GM21515 (cell line): ENCODE measurements at regions not wholly inside any gene's neighbourhood (a gene's known extent, or its start where the extent isn't known, plus 50 kb on each side); places are given as distances from the start of the nearest gene placed in this dataset.

ENCODE experiments used
- ATAC-seq: cut with Tn5 transposase; IDR thresholded peaks from one replicate; pipeline ENCODE4 v1.9.1; 2021; ENCODE audit not compliant: unreplicated experiment

DNA sequence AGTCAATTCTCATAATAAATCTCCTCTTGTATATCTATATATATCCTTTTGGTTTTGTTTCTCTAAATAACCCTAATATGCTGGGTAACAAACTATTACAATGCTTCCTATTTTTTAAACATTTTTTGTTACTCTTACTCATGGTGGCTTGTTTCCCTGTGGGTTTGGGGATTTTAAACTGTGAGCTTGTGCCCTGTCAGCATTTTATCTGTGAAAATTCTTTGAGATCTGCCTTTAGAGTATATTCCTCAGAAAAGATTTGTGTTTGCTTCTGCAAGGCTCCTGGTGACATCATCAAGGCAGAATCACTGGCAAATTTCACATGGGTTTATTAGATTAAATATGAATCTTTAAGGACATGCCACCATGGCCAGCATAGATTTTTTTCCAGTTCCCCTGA, 273.6 kb downstream of the LRFN2 start:
- ATAC-seq: no peak

DNA sequence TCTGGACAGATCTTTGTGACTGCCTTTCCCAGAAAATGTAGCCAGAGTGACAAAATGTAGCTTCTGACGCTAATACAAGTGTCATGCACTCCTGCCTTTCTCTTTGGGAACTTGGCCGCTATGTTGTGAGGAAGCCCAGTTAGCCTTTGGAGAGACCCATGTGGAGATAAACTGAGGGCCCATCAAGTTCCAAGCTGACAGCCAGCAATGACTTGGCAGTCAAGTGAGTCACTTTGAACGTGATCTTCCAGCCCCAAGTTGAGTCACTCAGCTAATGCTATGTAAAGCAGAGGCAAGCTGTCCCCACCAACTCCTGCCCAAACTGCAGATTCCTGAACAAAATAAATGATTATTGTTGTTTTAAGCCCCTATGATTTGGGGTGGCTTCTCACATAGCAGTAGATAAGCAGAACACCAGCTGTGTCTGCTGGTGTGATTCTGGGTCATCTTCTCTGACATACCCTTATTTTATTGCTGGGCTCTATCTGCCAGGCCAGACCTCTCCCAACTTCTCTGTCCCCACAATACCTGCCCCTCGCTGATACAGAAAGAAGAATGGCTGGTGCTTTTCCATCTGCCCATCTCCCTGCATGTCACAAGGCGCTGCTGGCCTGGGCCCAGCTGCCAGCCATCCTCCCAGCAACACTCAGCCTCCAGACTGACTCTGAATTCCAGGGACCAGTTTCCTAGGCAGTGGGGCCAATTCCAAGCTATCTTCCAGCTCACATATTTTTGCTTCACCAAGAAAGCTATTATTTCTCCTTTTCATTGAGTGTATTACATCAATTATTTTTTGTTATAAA, 274.8 kb downstream of the LRFN2 start:
- no peak for ATAC-seq

- no peak for ATAC-seq
Measured at GRCh38 chr6:40308533-40309306, 278.4 kb downstream of the LRFN2 start.

- no peak for ATAC-seq
Measured at GRCh38 chr6:40307712-40308111, 279.5 kb downstream of the LRFN2 start.

- no peak for ATAC-seq
Measured at GRCh38 chr6:40302856-40303454, 284.2 kb downstream of the LRFN2 start.

- no peak for ATAC-seq
Measured at GRCh38 chr6:40299681-40300080, 287.5 kb downstream of the LRFN2 start.

DNA sequence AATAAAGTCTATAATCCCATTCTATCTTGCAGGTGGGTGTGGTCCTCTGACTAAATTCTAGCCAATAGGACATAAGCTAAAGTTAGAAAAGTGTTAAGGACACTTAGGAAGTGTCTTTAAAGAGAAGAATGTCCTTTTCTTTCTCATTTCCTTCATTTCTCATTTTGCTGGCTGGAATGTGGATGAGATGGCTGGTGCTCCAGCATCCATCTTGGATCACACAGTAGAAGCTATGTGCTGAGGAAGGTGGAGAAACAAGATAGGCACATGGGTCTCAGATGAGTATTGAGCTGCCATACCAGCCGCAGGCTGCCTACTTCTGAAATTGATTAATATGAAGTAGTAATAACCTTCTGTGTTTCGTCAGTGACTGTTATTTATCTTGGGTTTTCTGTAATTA, 289.0 kb downstream of the LRFN2 start:
- no peak for ATAC-seq

- ATAC-seq: no peak
Measured at GRCh38 chr6:40295251-40295950, 291.8 kb downstream of the LRFN2 start.

DNA sequence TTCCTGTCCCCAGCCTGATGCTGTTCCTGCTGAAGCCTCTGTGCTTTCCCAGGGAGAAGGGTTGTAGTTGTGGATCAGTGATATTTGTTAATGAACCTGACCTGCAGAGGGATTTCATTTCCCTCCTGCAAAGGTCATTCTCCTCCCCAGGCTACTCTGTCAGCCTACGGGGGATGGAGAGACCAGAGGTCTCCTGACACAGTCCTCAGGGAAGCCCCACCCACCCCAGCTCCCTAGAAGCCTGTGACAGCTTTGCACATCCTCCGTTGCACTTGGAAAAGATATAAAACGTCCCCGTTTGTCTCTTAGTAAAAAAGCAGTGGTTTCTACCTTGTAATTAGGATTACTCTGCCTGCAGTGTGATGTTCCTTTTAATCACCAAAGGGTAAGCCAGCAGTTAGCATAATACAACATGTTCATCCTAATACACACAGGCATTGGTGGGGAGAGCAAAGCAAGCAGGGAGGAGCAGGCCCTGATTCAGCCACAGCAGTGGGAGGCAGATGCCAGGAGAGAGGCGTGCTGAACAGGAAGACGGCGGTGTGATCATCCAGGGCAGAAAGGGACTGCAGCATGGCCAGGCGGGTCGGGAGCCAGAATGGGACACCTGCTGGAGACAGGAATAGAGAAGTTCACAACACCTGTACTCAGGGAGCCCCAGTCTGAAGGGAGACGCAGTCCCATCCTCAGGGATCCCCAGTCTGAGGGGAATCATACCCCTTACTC, 293.5 kb downstream of the LRFN2 start:
- no peak for ATAC-seq

GRCh38 chr6:40293060-40293459, 294.1 kb downstream of the LRFN2 start:
- no peak for ATAC-seq

DNA sequence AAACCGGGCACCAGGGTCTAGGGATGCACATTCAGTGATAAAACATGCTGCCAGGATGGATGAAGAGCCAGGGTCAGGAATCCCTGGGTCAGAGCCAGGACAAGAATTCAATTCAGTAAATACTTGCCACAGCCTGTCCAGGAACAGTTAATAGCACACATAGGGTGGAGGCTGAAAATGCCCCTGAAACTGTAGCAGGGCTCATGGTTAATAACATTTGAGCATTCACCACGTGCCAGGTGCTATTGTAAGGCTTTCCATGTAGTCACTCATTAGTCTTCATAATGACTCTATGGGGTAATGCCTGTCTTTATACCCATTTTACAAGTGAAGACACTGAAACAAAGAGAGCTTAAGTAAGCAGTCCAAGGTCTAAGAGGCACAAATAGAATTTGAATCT, 296.3 kb downstream of the LRFN2 start:
- ATAC-seq: no peak

GRCh38 chr6:40288919-40289318, 298.2 kb downstream of the LRFN2 start:
- ATAC-seq: no peak

GRCh38 chr6:40287296-40287850, 299.8 kb downstream of the LRFN2 start:
- no peak for ATAC-seq

DNA sequence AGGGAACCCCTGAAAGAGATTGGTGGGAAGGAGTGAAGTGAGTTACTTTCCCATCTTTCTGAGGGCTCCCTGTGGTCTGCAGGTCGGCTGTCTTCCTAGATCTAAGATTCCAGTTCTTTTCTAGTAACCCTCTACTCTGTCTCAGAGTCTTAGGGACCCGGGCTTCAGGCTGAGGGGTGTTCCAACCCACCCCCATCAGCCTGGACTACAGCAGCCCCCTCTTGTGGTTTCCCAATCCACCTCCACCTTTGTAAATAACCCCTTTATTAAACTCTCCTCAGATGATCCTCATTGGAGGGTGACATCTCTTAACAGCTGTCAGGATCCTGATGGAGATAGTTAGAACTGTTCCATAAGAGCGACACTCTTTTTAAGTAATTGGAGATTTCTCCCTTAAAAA, 300.4 kb downstream of the LRFN2 start:
- ATAC-seq: no peak

DNA sequence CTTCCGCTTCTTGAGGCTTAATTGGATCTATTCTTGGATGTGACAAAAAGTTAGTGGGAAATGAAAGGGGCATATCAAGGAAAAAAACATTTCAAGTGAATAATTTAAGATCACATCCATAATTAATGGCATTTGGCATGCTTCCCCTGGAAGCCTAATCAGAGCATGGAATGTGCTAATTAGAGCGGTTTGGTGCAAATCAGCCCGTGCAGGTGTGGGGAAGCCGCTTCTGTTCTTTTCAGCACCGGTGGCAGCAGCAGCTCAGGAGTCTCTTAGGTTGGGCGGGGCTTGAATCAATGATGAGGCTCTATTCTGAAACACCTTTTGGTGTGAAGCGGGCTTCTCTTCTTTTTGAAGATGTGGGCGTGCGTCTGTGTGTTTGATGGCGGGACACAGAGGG, 301.2 kb downstream of the LRFN2 start:
- ATAC-seq: no peak

DNA sequence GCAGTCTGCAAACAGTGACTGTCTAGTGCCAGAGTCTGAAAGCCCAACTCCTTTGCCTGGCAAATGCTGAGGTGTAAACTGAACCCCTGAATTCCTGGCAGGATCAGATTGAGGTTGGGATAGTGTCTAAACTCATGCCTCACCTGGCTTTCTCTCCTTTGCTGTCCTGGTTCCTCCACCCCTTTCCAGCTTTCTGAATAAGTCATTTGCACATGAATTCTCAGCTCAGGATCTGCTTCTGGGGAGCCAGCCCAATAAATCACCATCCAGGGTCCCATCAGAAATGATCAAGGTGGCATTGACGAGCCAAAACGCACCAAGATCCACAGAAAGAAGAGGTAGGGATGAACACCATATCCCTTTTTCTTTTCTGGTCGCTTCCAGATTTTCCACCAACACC, 301.6 kb downstream of the LRFN2 start:
- no peak for ATAC-seq

GRCh38 chr6:40282986-40283385, 304.2 kb downstream of the LRFN2 start:
- no peak for ATAC-seq

GRCh38 chr6:40281402-40281801, 305.8 kb downstream of the LRFN2 start:
- no peak for ATAC-seq

GRCh38 chr6:40280231-40280630, 306.9 kb downstream of the LRFN2 start:
- ATAC-seq: no peak

DNA sequence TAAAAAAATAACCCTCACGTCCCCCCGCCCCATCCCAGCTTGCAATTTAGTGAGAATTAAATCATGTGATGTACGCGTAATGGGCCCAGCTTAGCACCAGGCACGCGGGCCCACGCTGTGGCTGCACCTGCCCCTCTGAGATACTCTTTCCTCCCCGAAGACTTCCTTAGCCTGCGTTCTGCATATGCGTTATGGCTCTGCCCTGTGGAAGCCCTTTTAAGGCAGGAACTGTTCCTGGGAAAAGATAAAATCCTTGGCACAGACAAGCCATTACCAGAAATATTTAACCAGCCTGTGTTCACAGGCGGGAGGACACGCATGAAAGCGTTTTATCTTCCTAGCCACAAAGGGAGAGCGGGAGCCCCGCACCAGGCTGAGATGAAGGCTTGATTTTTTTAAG, 311.0 kb downstream of the LRFN2 start:
- ATAC-seq: no peak
